ENCODE measurements at regions not wholly inside any gene's neighbourhood (a gene's known extent, or its start where the extent isn't known, plus 50 kb on each side); places are given as distances from the start of the nearest gene placed in this dataset.
A peak's percentile ranks its signal among the peaks of the same experiment; 100 is the strongest.

GRCh38 chr6:145112711-145113148, 622.6 kb downstream of the EPM2A start:
- H4K20me1 ChIP-seq (ENCODE audit: insufficient read depth, low read length) = no peaks in the 10 kb centered on the region
- H3K36me3 ChIP-seq (ENCODE audit: insufficient read depth, low read length) = no peaks in the 10 kb centered on the region
- H3K79me2 ChIP-seq (ENCODE audit: insufficient read depth, low read length) = no peaks in the 10 kb centered on the region
- no peak overlapping the region for H3K27ac ChIP-seq (ENCODE audit: low read depth, low read length)
- H3K27me3 ChIP-seq (ENCODE audit: insufficient read depth, low read length) = no peaks in the 10 kb centered on the region
- H3K4me1 ChIP-seq (ENCODE audit: insufficient read depth, low read length) = no peaks in the 10 kb centered on the region
- no peak overlapping the region for H3K4me3 ChIP-seq (ENCODE audit: insufficient read depth, low read length)
- TF ChIP-seq, protein P1, sequence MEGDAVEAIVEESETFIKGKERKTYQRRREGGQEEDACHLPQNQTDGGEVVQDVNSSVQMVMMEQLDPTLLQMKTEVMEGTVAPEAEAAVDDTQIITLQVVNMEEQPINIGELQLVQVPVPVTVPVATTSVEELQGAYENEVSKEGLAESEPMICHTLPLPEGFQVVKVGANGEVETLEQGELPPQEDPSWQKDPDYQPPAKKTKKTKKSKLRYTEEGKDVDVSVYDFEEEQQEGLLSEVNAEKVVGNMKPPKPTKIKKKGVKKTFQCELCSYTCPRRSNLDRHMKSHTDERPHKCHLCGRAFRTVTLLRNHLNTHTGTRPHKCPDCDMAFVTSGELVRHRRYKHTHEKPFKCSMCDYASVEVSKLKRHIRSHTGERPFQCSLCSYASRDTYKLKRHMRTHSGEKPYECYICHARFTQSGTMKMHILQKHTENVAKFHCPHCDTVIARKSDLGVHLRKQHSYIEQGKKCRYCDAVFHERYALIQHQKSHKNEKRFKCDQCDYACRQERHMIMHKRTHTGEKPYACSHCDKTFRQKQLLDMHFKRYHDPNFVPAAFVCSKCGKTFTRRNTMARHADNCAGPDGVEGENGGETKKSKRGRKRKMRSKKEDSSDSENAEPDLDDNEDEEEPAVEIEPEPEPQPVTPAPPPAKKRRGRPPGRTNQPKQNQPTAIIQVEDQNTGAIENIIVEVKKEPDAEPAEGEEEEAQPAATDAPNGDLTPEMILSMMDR (IDR thresholded peaks at IDR 0.05; ENCODE audit: extremely low read depth, low read depth, low read length) = no peak
- H3K4me2 ChIP-seq (ENCODE audit: insufficient read depth, low read length) = no peak overlapping the region
- H3K9me3 ChIP-seq (ENCODE audit: low read depth, low read length) = no peaks in the 10 kb centered on the region
- DNase-seq (ENCODE audit: insufficient read length, low spot score, missing footprints) = peak; percentile 29
- no peak overlapping the region for H2AFZ ChIP-seq (ENCODE audit: low read length)

- Histone ChIP-seq H3K27me3 (ENCODE audit: insufficient read depth, low read length) (no peaks in the 10 kb centered on the region), H3K4me3 (ENCODE audit: insufficient read depth, low read length) (no peak overlapping the region), H4K20me1 (ENCODE audit: insufficient read depth, low read length) (no peaks in the 10 kb centered on the region), H3K4me1 (ENCODE audit: insufficient read depth, low read length) (no peaks in the 10 kb centered on the region), H3K4me2 (ENCODE audit: insufficient read depth, low read length) (no peak overlapping the region), H3K36me3 (ENCODE audit: insufficient read depth, low read length) (no peaks in the 10 kb centered on the region), H3K79me2 (ENCODE audit: insufficient read depth, low read length) (no peaks in the 10 kb centered on the region), H3K9me3 (ENCODE audit: low read depth, low read length) (no peaks in the 10 kb centered on the region), H2AFZ (ENCODE audit: low read length) (no peak overlapping the region), H3K27ac (ENCODE audit: low read depth, low read length) (no peak overlapping the region)
- TF ChIP-seq, protein P1 (IDR thresholded peaks at IDR 0.05; ENCODE audit: extremely low read depth, low read depth, low read length) = no peak
- no peak for DNase-seq (ENCODE audit: insufficient read length, low spot score, missing footprints)
Measured at GRCh38 chr6:145115638-145116037, 619.7 kb downstream of the EPM2A start.

DNA sequence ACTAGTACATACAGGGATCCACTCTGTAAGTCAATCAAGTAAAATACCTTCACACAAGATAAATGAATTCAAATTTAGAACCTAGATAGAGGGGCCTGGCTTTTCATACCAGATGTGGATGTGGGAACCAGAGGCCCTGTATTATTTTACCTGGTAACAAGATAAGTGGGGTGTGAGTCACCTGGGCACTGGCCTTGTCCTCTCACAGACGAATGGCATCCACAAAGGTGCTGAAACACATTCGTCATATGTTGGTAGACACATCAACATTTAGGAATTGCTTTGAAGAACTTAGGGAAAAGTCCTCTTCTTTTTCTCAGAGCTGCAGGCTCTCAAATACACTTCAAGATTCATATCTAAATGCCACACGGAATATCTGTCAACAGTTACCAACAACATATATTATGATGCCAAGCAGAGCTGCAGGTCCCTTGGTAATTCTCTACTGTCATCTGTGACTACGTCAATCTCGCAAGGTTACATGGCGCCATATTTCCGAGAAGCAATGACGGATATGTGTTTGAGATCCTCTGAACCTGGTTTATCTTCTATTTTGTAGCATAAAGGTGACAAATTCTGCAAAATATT, 618.6 kb downstream of the EPM2A start:
- Histone ChIP-seq H3K79me2 (ENCODE audit: insufficient read depth, low read length) (no peaks in the 10 kb centered on the region), H2AFZ (ENCODE audit: low read length) (no peak overlapping the region), H3K27me3 (ENCODE audit: insufficient read depth, low read length) (no peaks in the 10 kb centered on the region), H3K4me3 (ENCODE audit: insufficient read depth, low read length) (no peak overlapping the region), H4K20me1 (ENCODE audit: insufficient read depth, low read length) (no peaks in the 10 kb centered on the region), H3K27ac (ENCODE audit: low read depth, low read length) (no peak overlapping the region), H3K4me1 (ENCODE audit: insufficient read depth, low read length) (no peaks in the 10 kb centered on the region), H3K36me3 (ENCODE audit: insufficient read depth, low read length) (no peaks in the 10 kb centered on the region), H3K4me2 (ENCODE audit: insufficient read depth, low read length) (no peak overlapping the region), H3K9me3 (ENCODE audit: low read depth, low read length) (no peaks in the 10 kb centered on the region)
- TF ChIP-seq, protein P1 (IDR thresholded peaks at IDR 0.05; ENCODE audit: extremely low read depth, low read depth, low read length) = no peak
- no peak for DNase-seq (ENCODE audit: insufficient read length, low spot score, missing footprints)

DNA sequence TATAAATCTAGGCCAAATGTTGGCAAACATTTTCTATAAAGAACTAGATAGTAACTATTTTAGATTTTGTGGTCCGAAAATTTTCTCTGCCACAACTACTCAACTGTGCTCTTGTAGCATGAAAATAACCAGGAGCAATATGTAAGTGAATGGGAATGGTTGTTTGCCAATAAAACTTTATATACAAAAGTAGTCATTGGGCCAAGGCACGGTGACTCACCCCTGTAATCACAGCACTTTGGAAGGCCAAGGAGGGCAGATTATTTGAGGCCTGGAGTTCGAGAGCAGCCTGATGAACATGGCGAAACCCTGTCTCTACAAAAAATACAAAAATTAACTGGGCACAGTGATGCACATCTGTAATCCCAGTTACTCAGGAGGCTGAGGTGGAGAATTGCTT, 617.1 kb downstream of the EPM2A start:
- H3K36me3 ChIP-seq (ENCODE audit: insufficient read depth, low read length) = no peaks in the 10 kb centered on the region
- no peaks in the 10 kb centered on the region for H3K27me3 ChIP-seq (ENCODE audit: insufficient read depth, low read length)

More for the DNA sequence above, 617.1 kb downstream of the EPM2A start:
- H2AFZ ChIP-seq (ENCODE audit: low read length) = no peak overlapping the region
- TF ChIP-seq, protein P1 (IDR thresholded peaks at IDR 0.05; ENCODE audit: extremely low read depth, low read depth, low read length) = no peak
- no peaks in the 10 kb centered on the region for H4K20me1 ChIP-seq (ENCODE audit: insufficient read depth, low read length)
- H3K4me3 ChIP-seq (ENCODE audit: insufficient read depth, low read length) = no peak overlapping the region
- no peak overlapping the region for H3K4me2 ChIP-seq (ENCODE audit: insufficient read depth, low read length)
- H3K4me1 ChIP-seq (ENCODE audit: insufficient read depth, low read length) = no peaks in the 10 kb centered on the region
- H3K9me3 ChIP-seq (ENCODE audit: low read depth, low read length) = peaks cover 3% of the 10 kb centered on the region
- no peak overlapping the region for H3K27ac ChIP-seq (ENCODE audit: low read depth, low read length)
- no peaks in the 10 kb centered on the region for H3K79me2 ChIP-seq (ENCODE audit: insufficient read depth, low read length)
- DNase-seq (ENCODE audit: insufficient read length, low spot score, missing footprints) = no peak

Measured in osteoblast (primary cell).